GM23248 (cell line): ENCODE measurements at regions not wholly inside any gene's neighbourhood (a gene's known extent, or its start where the extent isn't known, plus 50 kb on each side); places are given as distances from the start of the nearest gene placed in this dataset.

Source experiments
- DNase-seq: peaks from one replicate; pipeline ENCODE4 v3.0.0-alpha.2; 2015
- H2AFZ ChIP-seq: fragments of 200-600 bp; sonication (generic); 2 replicates; pipeline ENCODE4 v1.6.1; 2016; ENCODE audit warnings: antibody characterized with exemption
- H3F3A ChIP-seq: fragments of 200-600 bp; sonication (generic); 2 replicates; pipeline ENCODE4 v1.6.1; 2016; ENCODE audit warnings: mild to moderate bottlenecking, antibody characterized with exemption, mixed run types; ENCODE audit not compliant: insufficient read depth
- H3K27ac ChIP-seq: fragments of 200-600 bp; sonication (generic); 2 replicates; pipeline ENCODE4 v1.5.1; 2016; ENCODE audit warnings: mild to moderate bottlenecking
- H3K27me3 ChIP-seq: fragments of 200-600 bp; sonication (generic); replicated peaks from 2 replicates; pipeline ENCODE4 v1.6.1; 2016; ENCODE audit warnings: mild to moderate bottlenecking; ENCODE audit not compliant: insufficient read depth
- H3K36me3 ChIP-seq: fragments of 200-600 bp; sonication (generic); 2 replicates; pipeline ENCODE4 v1.6.1; 2016; ENCODE audit warnings: low read depth, mild to moderate bottlenecking
- H3K4me1 ChIP-seq: fragments of 200-600 bp; sonication (generic); 2 replicates; pipeline ENCODE4 v1.6.1; 2016; ENCODE audit warnings: mild to moderate bottlenecking; ENCODE audit not compliant: insufficient read depth
- H3K4me2 ChIP-seq: fragments of 200-600 bp; sonication (generic); one replicate; pipeline ENCODE4 v1.6.1; 2016; ENCODE audit warnings: mild to moderate bottlenecking; ENCODE audit not compliant: unreplicated experiment
- H3K4me3 ChIP-seq: fragments of 200-600 bp; sonication (generic); 2 replicates; pipeline ENCODE4 v1.5.1; 2016; ENCODE audit warnings: mild to moderate bottlenecking
- H3K79me2 ChIP-seq: fragments of 200-600 bp; sonication (generic); 2 replicates; pipeline ENCODE4 v1.6.1; 2016; ENCODE audit warnings: mild to moderate bottlenecking; ENCODE audit not compliant: insufficient read depth
- H3K9ac ChIP-seq: fragments of 200-600 bp; sonication (generic); 2 replicates; pipeline ENCODE4 v1.6.1; 2016; ENCODE audit warnings: mild to moderate bottlenecking
- H3K9me2 ChIP-seq: fragments of 200-600 bp; sonication (generic); 2 replicates; pipeline ENCODE4 v1.6.1; 2016; ENCODE audit warnings: mixed run types, mild to moderate bottlenecking, moderate library complexity; ENCODE audit not compliant: insufficient read depth
- H3K9me3 ChIP-seq: fragments of 200-600 bp; sonication (generic); one replicate; pipeline ENCODE4 v1.6.1; 2017; ENCODE audit warnings: low read depth
- H4K20me1 ChIP-seq: fragments of 200-600 bp; sonication (generic); 2 replicates; pipeline ENCODE4 v1.6.0; 2016; ENCODE audit not compliant: insufficient read depth
- EZH2 ChIP-seq: fragments of 200-600 bp; sonication (generic); IDR thresholded peaks from 2 replicates; pipeline ENCODE4 v1.6.1; 2018; ENCODE audit warnings: antibody characterized with exemption, mild to moderate bottlenecking; ENCODE audit not compliant: insufficient read depth, poor library complexity, severe bottlenecking
- EZH2phosphoT487 ChIP-seq: fragments of 200-600 bp; sonication (generic); IDR thresholded peaks from 2 replicates; pipeline ENCODE4 v1.6.1; 2018; ENCODE audit warnings: antibody characterized with exemption, moderate library complexity, mild to moderate bottlenecking, low read depth; ENCODE audit not compliant: insufficient read depth
- WGBS, 2 experiments: methylation state at CpG; one replicate each; pipeline ENCODE4 v1.1.6; 2015 to 2017; ENCODE audit warnings: low lambda C conversion rate in 2 of 2, low coverage in 1 of 2; ENCODE audit errors: missing lambda C conversion rate in 2 of 2; 5-methylcytosine and 5-hydroxymethylcytosine counted together
- in situ Hi-C: fragments of 300-500 bp; cut with MboI; formaldehyde crosslinking; loops from 2 replicates; pipeline ENCODE4 v1.15.0; 2020

DNA sequence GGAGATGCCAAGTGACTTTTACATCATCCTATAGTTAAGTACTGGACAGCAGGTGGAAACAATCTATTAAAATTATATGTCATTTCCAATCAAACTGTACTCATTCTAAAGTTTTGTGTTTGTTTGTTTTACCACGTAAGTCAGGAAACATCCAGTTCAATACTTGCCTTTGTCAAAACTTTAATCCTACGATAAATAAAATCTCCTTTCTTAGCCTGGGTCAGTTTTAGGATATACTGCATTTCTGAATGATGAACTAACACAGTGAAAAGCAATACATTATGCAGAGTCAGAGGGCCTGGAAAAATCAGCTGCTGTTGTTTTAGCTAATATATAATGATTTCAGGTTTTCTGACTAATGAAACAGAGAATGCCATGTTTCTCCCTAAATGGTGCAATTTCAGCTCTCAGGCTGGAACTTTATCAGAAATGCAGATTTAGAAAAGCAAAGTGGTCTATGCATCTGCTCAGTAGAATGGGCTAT lies 756.4 kb downstream of the CDH11 start:
- H3K4me1 ChIP-seq: peaks cover 42% of the 10 kb centered on the region
- TF ChIP-seq EZH2 (no peak), EZH2phosphoT487 (no peak)
- H4K20me1 ChIP-seq: no peaks in the 10 kb centered on the region
- in situ Hi-C loops: no loop called here
- H3K4me2 ChIP-seq: peak overlapping the region; percentile 6
- DNase-seq: peak; percentile 61
- WGBS, 2 experiments: 47 to 48% methylated on average over 2 of the region's 2 CpGs
- no peak overlapping the region for H3K4me3 ChIP-seq
- no peaks in the 10 kb centered on the region; the same call in 1 of the 2 replicates for H3K9me2 ChIP-seq
- H2AFZ ChIP-seq: no peak overlapping the region
- no peaks in the 10 kb centered on the region for H3K27me3 ChIP-seq
- peaks cover 18% of the 10 kb centered on the region for H3F3A ChIP-seq
- H3K9ac ChIP-seq: no peak overlapping the region
- no peak overlapping the region for H3K27ac ChIP-seq
- no peaks in the 10 kb centered on the region for H3K9me3 ChIP-seq
- H3K36me3 ChIP-seq: no peaks in the 10 kb centered on the region
- H3K79me2 ChIP-seq: no peaks in the 10 kb centered on the region

DNA sequence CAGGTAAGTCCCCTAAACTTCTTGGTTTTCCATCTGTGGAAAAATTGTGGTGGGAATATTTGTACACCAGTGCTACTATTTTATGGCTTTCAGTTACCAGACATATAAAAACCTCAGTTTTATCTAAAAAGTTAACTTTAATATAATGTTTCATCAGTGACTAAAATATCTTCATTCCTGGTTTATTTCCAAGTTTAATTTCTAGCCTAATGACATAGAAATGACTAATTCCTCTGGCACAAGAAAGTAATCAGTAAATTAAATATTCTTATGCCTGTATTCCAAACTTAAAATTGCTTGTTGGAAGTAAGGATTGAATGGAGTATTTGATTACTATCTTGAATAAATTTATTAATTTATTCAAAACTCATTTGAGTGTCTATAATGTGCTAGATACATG lies 757.0 kb downstream of the CDH11 start:
- Histone ChIP-seq H3K9ac (no peak overlapping the region), H2AFZ (no peak overlapping the region), H3K4me3 (no peak overlapping the region), H3K79me2 (no peaks in the 10 kb centered on the region), H3K36me3 (no peaks in the 10 kb centered on the region), H3K4me2 (peak overlapping the region; percentile 43), H3K9me3 (no peaks in the 10 kb centered on the region), H4K20me1 (no peaks in the 10 kb centered on the region), H3K27ac (no peak overlapping the region), H3K4me1 (peaks cover 42% of the 10 kb centered on the region), H3F3A (peaks cover 18% of the 10 kb centered on the region), H3K27me3 (no peaks in the 10 kb centered on the region), H3K9me2 (no peaks in the 10 kb centered on the region; the same call in 1 of the 2 replicates)
- in situ Hi-C loops: no loop called here
- no peak for TF ChIP-seq EZH2
- no peak for TF ChIP-seq EZH2phosphoT487
- DNase-seq: peak; percentile 38

DNA sequence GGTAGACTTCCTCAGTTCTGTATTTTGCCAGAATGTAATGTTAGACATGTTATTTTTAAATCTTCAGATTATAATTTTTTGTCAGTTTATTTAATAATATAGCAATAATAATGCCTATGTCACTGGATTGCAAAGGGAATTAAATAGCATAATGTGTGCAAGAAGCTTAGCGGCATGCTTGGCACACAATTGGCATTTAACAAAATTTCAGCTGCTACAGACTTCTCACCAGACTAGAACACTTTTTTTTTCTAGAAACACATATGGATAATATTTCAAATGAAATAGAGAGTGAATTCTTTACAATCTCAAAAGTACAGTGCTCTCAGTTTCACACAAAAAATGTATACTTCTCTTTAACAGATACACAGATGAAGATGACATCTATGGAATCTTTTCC lies 757.4 kb downstream of the CDH11 start:
- H3K27me3 ChIP-seq: no peaks in the 10 kb centered on the region
- H3K27ac ChIP-seq: no peak overlapping the region
- TF ChIP-seq EZH2phosphoT487: no peak
- no peak for TF ChIP-seq EZH2
- H3K4me1 ChIP-seq: peaks cover 42% of the 10 kb centered on the region
- no peaks in the 10 kb centered on the region for H4K20me1 ChIP-seq
- no peak for DNase-seq
- no peaks in the 10 kb centered on the region; the same call in 1 of the 2 replicates for H3K9me2 ChIP-seq
- no peak overlapping the region for H2AFZ ChIP-seq
- in situ Hi-C loops: no loop called here
- H3K79me2 ChIP-seq: no peaks in the 10 kb centered on the region
- no peaks in the 10 kb centered on the region for H3K36me3 ChIP-seq
- H3K4me2 ChIP-seq: peak overlapping the region; percentile 43
- H3F3A ChIP-seq: peaks cover 18% of the 10 kb centered on the region
- no peak overlapping the region for H3K4me3 ChIP-seq
- WGBS, 2 experiments: 96 to 100% methylated on average over 1 of the region's 1 CpG
- H3K9ac ChIP-seq: no peak overlapping the region
- H3K9me3 ChIP-seq: no peaks in the 10 kb centered on the region

DNA sequence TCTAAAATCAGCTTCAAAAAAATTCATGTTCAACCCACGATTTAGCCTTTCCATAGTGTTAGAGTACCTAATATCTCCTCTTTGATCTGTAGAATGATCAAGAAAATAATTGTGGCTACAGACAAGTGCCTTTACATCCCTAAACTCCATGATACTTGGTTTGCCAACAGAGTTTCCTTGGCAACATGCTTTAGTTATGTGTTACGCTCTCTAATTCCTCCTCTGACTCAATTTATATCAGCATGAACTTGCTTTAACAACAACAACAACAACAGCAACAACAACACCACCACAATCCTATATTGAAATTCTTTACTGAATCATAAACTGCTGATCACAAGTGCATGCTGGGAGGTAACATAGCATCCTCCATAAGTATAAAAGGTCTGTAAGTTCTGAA lies 757.8 kb downstream of the CDH11 start:
- in situ Hi-C loops: no loop called here
- no peaks in the 10 kb centered on the region for H3K36me3 ChIP-seq

DNA sequence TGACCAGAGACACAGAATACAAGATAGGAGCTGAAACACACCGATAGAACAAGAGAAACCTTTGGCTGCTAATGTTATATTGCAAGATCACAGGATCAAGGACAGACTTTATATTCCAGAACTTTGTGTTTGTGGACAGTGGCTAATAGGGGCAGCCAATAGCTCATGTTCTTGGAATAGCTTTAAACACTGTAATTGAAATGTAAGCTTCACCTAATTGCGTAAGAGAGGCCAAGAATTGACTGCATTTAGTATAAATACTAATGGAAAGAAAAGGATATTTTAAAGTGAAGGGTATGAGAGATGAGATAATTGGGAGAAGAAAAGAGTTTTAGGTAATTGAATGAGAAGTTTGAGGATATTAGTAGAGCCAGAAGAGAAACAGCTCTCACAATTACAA lies 758.8 kb downstream of the CDH11 start:
- Histone ChIP-seq H3K9me3 (no peaks in the 10 kb centered on the region), H3F3A (peaks cover 18% of the 10 kb centered on the region), H3K27me3 (no peaks in the 10 kb centered on the region), H4K20me1 (no peaks in the 10 kb centered on the region), H3K27ac (no peak overlapping the region), H3K4me3 (no peak overlapping the region), H3K9ac (no peak overlapping the region), H3K9me2 (no peaks in the 10 kb centered on the region; the same call in 1 of the 2 replicates), H3K4me2 (no peak overlapping the region), H3K36me3 (no peaks in the 10 kb centered on the region), H3K79me2 (no peaks in the 10 kb centered on the region), H2AFZ (no peak overlapping the region), H3K4me1 (peaks cover 42% of the 10 kb centered on the region)
- peak; percentile 29 for DNase-seq
- in situ Hi-C loops: no loop called here
- WGBS, 2 experiments: 41 to 47% methylated on average over 2 of the region's 2 CpGs
- TF ChIP-seq EZH2: no peak
- no peak for TF ChIP-seq EZH2phosphoT487

More for the DNA sequence above, 757.8 kb downstream of the CDH11 start:
- 93 to 98% methylated on average over 2 of the region's 2 CpGs for WGBS, 2 experiments
- H3K27me3 ChIP-seq: no peaks in the 10 kb centered on the region
- peaks cover 42% of the 10 kb centered on the region for H3K4me1 ChIP-seq
- H3K4me3 ChIP-seq: no peak overlapping the region
- no peak for DNase-seq
- peaks cover 18% of the 10 kb centered on the region for H3F3A ChIP-seq
- TF ChIP-seq EZH2 (no peak), EZH2phosphoT487 (no peak)
- no peaks in the 10 kb centered on the region for H3K79me2 ChIP-seq
- no peak overlapping the region for H3K27ac ChIP-seq
- H3K4me2 ChIP-seq: no peak overlapping the region
- no peaks in the 10 kb centered on the region; the same call in 1 of the 2 replicates for H3K9me2 ChIP-seq
- no peak overlapping the region for H3K9ac ChIP-seq
- H3K9me3 ChIP-seq: no peaks in the 10 kb centered on the region
- H2AFZ ChIP-seq: no peak overlapping the region
- H4K20me1 ChIP-seq: no peaks in the 10 kb centered on the region
